A549 (cell line): ENCODE measurements at regions not wholly inside any gene's neighbourhood (a gene's known extent, or its start where the extent isn't known, plus 50 kb on each side); places are given as distances from the start of the nearest gene placed in this dataset.

Source experiments
- ATAC-seq, 2 experiments: fragments of 200-7000 bp in 1 of 2; fragments of >200 bp in 1 of 2; cut with Nextera tagmentation in 1 of 2; cut with Tn5 transposase in 1 of 2; 3 replicates each; pipeline versions ENCODE4 v1.8.0 to v1.9.1; 2018 to 2020; ENCODE audit warnings: mild to moderate bottlenecking in 1 of 2, moderate library complexity in 1 of 2
- CTCF ChIA-PET: fragments of 300-600 bp; sonication (Branson Sonifier 250); formaldehyde crosslinking; extraction: SDS; loops from one replicate; lab custom pipeline; 2021; ENCODE audit warnings: antibody characterized with exemption, inconsistent platforms; lab: Yijun Ruan, JAX
- POLR2A ChIA-PET: fragments of 350-600 bp; formaldehyde crosslinking; extraction: SDS; loops from one replicate; lab custom pipeline; 2021; ENCODE audit warnings: antibody characterized with exemption, inconsistent platforms; lab: Yijun Ruan, JAX
- DNase-seq, 2 experiments: peaks; one replicate each; pipeline versions ENCODE4 v3.0.0 to v3.0.0-alpha.2; 2011 to 2016; ENCODE audit warnings: low read depth in 1 of 2, low spot score in 1 of 2
- FAIRE-seq: peaks from 2 replicates; lab custom pipeline; 2011; peaks lifted over from hg19 to GRCh38; lab: Jason Lieb, UNC
- H3K27ac ChIP-seq, 2 experiments: fragments of >200 bp; sonication (Bioruptor Twin); formaldehyde crosslinking; 3 replicates each; pipeline ENCODE4 v1.5.1; 2016 to 2017
- H3K4me1 ChIP-seq: fragments of >200 bp; sonication (Bioruptor Twin); formaldehyde crosslinking; 3 replicates; pipeline ENCODE4 v1.6.1; 2016
- H3K4me2 ChIP-seq: fragments of >200 bp; sonication (Bioruptor Twin); formaldehyde crosslinking; 3 replicates; pipeline ENCODE4 v1.6.1; 2016
- H3K4me3 ChIP-seq: fragments of >200 bp; sonication (Bioruptor Twin); formaldehyde crosslinking; 3 replicates; pipeline ENCODE4 v1.5.1; 2016
- H3K9me3 ChIP-seq: fragments of >200 bp; sonication (Bioruptor Twin); formaldehyde crosslinking; 3 replicates; pipeline ENCODE4 v1.6.1; 2016
- BHLHE40 ChIP-seq: IDR thresholded peaks from 2 replicates; pipeline ENCODE4 v1.6.1; 2012; ENCODE audit warnings: low read depth, low read length, inconsistent platforms
- CBX2 ChIP-seq: fragments of 200-600 bp; sonication (generic); IDR thresholded peaks from 2 replicates; pipeline ENCODE4 v1.6.1; 2016; ENCODE audit warnings: low read depth, mild to moderate bottlenecking, borderline replicate concordance
- CEBPB ChIP-seq, 2 experiments: fragments of >200 bp in 1 of 2; sonication (Bioruptor Twin) in 1 of 2; formaldehyde crosslinking in 1 of 2; IDR thresholded peaks; 2 replicates each; pipeline ENCODE4 v1.6.1; 2012 to 2016
- CTCF ChIP-seq: fragments of >200 bp; sonication (Bioruptor Twin); formaldehyde crosslinking; IDR thresholded peaks from 3 replicates; pipeline ENCODE4 v1.5.1; 2016
- EHMT2 ChIP-seq: fragments of 200-600 bp; sonication (generic); IDR thresholded peaks from 2 replicates; pipeline ENCODE4 v1.6.1; 2016; ENCODE audit warnings: antibody characterized with exemption, low read depth, mild to moderate bottlenecking, moderate library complexity
- EP300 ChIP-seq, 2 experiments: fragments of >200 bp; sonication (Bioruptor Twin); formaldehyde crosslinking; IDR thresholded peaks; 2 replicates in 1 of 2; 3 replicates in 1 of 2; pipeline ENCODE4 v1.6.1; 2016 to 2017
- HES2 ChIP-seq: fragments of >200 bp; sonication (Bioruptor Twin); formaldehyde crosslinking; IDR thresholded peaks from 2 replicates; pipeline ENCODE4 v1.6.1; 2016
- HEYL ChIP-seq: fragments of 250-450 bp; sonication (Bioruptor Pico); IDR thresholded peaks from 2 replicates; pipeline ENCODE4 v1.8.0; 2021; ENCODE audit warnings: mild to moderate bottlenecking, moderate library complexity
- HOXA7 ChIP-seq: fragments of 250-450 bp; sonication (Bioruptor Pico); IDR thresholded peaks from 2 replicates; pipeline ENCODE4 v1.5.0; 2020; ENCODE audit warnings: mild to moderate bottlenecking, moderate library complexity
- HOXB5 ChIP-seq: fragments of 250-450 bp; sonication (Bioruptor Pico); IDR thresholded peaks from 2 replicates; pipeline ENCODE4 v1.5.0; 2020; ENCODE audit warnings: mild to moderate bottlenecking, moderate library complexity
- JUNB ChIP-seq: fragments of >200 bp; sonication (Bioruptor Twin); formaldehyde crosslinking; IDR thresholded peaks from 2 replicates; pipeline ENCODE4 v1.6.1; 2016
- KDM5A ChIP-seq: fragments of 200-600 bp; sonication (generic); IDR thresholded peaks from 2 replicates; pipeline ENCODE4 v1.6.1; 2016; ENCODE audit warnings: antibody characterized with exemption, mild to moderate bottlenecking
- MAX ChIP-seq: IDR thresholded peaks from 2 replicates; pipeline ENCODE4 v1.6.1; 2012
- MAZ ChIP-seq: fragments of 150-350 bp; IDR thresholded peaks from 2 replicates; pipeline ENCODE4 v1.6.1; 2014; ENCODE audit warnings: antibody characterized with exemption, low read depth, low read length, borderline replicate concordance
- MYC ChIP-seq: IDR thresholded peaks from 2 replicates; pipeline ENCODE4 v1.6.1; 2012; ENCODE audit warnings: mild to moderate bottlenecking, inconsistent platforms, low read length, improper control_type of control experiment, borderline replicate concordance
- NPAS2 ChIP-seq: fragments of 250-450 bp; sonication (Bioruptor Pico); IDR thresholded peaks from 2 replicates; pipeline ENCODE4 v1.8.0; 2022; ENCODE audit warnings: mild to moderate bottlenecking, moderate library complexity, borderline replicate concordance
- NR3C1 ChIP-seq: fragments of >200 bp; sonication (Bioruptor Twin); formaldehyde crosslinking; IDR thresholded peaks from 3 replicates; pipeline ENCODE4 v1.6.1; 2017
- RAD21 ChIP-seq, 2 experiments: fragments of >200 bp in 1 of 2; sonication (Bioruptor Twin) in 1 of 2; formaldehyde crosslinking in 1 of 2; IDR thresholded peaks in 1 of 2; conservative IDR thresholded peaks in 1 of 2; 2 replicates in 1 of 2; 3 replicates in 1 of 2; pipeline ENCODE4 v1.6.1; 2012 to 2018; ENCODE audit warnings: inconsistent platforms in 1 of 2
- SMC3 ChIP-seq: fragments of >200 bp; sonication (Bioruptor Twin); formaldehyde crosslinking; IDR thresholded peaks from 3 replicates; pipeline ENCODE4 v1.6.1; 2018; ENCODE audit warnings: inconsistent platforms
- SREBF2 ChIP-seq: fragments of 450-650 bp; IDR thresholded peaks from 2 replicates; pipeline ENCODE4 v1.6.1; 2014; ENCODE audit warnings: mild to moderate bottlenecking, moderate library complexity
- TFCP2L1 ChIP-seq: fragments of 250-450 bp; sonication (Bioruptor Pico); IDR thresholded peaks from 2 replicates; pipeline ENCODE4 v1.5.0; 2021; ENCODE audit warnings: mild to moderate bottlenecking
- ZNF302 ChIP-seq: fragments of 250-450 bp; sonication (Bioruptor Pico); IDR thresholded peaks from 2 replicates; pipeline ENCODE4 v1.9.0; 2021; ENCODE audit warnings: inconsistent platforms, mild to moderate bottlenecking, moderate library complexity
- WGBS: methylation state at CpG from one replicate; pipeline ENCODE4 v1.1.6; 2017; ENCODE audit errors: missing lambda C conversion rate; 5-methylcytosine and 5-hydroxymethylcytosine counted together
- TF ChIP-seq, protein P1 (sequence below): fragments of 450-650 bp; IDR thresholded peaks from 2 replicates; pipeline ENCODE4 v1.6.1; 2014; ENCODE audit warnings: antibody characterized with exemption

GRCh38 chr5:107112216-107112615 is 558.5 kb downstream of the EFNA5 start:
- DNase-seq (no peak), FAIRE-seq (no peak), ATAC-seq (no peak)
- CTCF ChIA-PET, result no interaction called here
- Histone ChIP-seq H3K27ac (no peak overlapping the region), H3K4me2 (no peak overlapping the region), H3K4me3 (no peak overlapping the region), H3K4me1 (no peaks in the 10 kb centered on the region), H3K9me3 (no peaks in the 10 kb centered on the region)
- TF ChIP-seq TFCP2L1 (CRISPR knock-in tag) (no peak), MAX (no peak), EHMT2 (no peak), JUNB (no peak), HES2 (no peak), MYC (no peak)
- WGBS, result 78% methylated on average over 5 of the region's 5 CpGs
- POLR2A ChIA-PET, result no interaction called here

- Histone ChIP-seq H3K9me3 (no peaks in the 10 kb centered on the region), H3K4me3 (no peak overlapping the region), H3K4me2 (no peak overlapping the region), H3K4me1 (peaks cover 9% of the 10 kb centered on the region; the same call in 1 of the 3 replicates), H3K27ac (no peak overlapping the region)
- CTCF ChIA-PET, result interaction anchor here (0.8 kb wide), 1 partner anchor 14 kb away, joined by 3 read pairs; no protein-coding TSS in a partner anchor
- 83% methylated on average over 8 of the region's 8 CpGs for WGBS
- DNase-seq (peak; percentile 10 to 44), ATAC-seq (peak; percentile 81 to 87), FAIRE-seq (no peak)
- POLR2A ChIA-PET, result no interaction called here
- TF ChIP-seq CBX2, result no peak
- TF ChIP-seq HOXB5 (CRISPR knock-in tag), result no peak
- TF ChIP-seq CTCF, result peak; percentile 48; the same call in 2 of the 3 replicates
- TF ChIP-seq, protein P1, sequence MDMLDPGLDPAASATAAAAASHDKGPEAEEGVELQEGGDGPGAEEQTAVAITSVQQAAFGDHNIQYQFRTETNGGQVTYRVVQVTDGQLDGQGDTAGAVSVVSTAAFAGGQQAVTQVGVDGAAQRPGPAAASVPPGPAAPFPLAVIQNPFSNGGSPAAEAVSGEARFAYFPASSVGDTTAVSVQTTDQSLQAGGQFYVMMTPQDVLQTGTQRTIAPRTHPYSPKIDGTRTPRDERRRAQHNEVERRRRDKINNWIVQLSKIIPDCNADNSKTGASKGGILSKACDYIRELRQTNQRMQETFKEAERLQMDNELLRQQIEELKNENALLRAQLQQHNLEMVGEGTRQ, result no peak
- TF ChIP-seq KDM5A, result no peak
- no peak for TF ChIP-seq CEBPB (IDR thresholded peaks at IDR 0.05)
- no peak for TF ChIP-seq HEYL (CRISPR knock-in tag)
- no peak for TF ChIP-seq EHMT2
- TF ChIP-seq SREBF2, result no peak
- no peak for TF ChIP-seq NPAS2 (CRISPR knock-in tag)
- TF ChIP-seq RAD21 (conservative IDR thresholded peaks at IDR 0.05 in 1 of 2, IDR thresholded peaks at IDR 0.05 in 1 of 2), result peak; percentile 66 to 69
- no peak for TF ChIP-seq MYC
- no peak for TF ChIP-seq HOXA7 (CRISPR knock-in tag)
- no peak for TF ChIP-seq NR3C1
- no peak for TF ChIP-seq EP300 (IDR thresholded peaks at IDR 0.05)
- TF ChIP-seq MAZ, result no peak
- TF ChIP-seq SMC3, result peak; percentile 61
- no peak for TF ChIP-seq ZNF302
- no peak for TF ChIP-seq BHLHE40
These were observed 566.4 kb downstream of the EFNA5 start for GRCh38 chr5:107104040-107104995.
